Adrenal gland (tissue), 5 donors: ENCODE measurements at regions not wholly inside any gene's neighbourhood (a gene's known extent, or its start where the extent isn't known, plus 50 kb on each side); places are given as distances from the start of the nearest gene placed in this dataset.

Source experiments
- CTCF ChIP-seq, 6 experiments: fragments of 450-650 bp in 4 of 6; fragments of 200-600 bp in 2 of 6; sonication (generic) in 1 of 6; IDR thresholded peaks; 1 replicate in 5 of 6; 2 replicates in 1 of 6; pipeline versions ENCODE4 v1.5.1 to v1.8.0; 2016 to 2021; ENCODE audit warnings: antibody characterized with exemption in 6 of 6, mild to moderate bottlenecking in 2 of 6, moderate library complexity in 1 of 6
- POLR2A ChIP-seq, 2 donors: fragments of 450-650 bp; IDR thresholded peaks; one replicate each; pipeline ENCODE4 v1.6.1; 2017; ENCODE audit warnings: antibody characterized with exemption in 2 of 2, mild to moderate bottlenecking in 2 of 2, moderate library complexity in 1 of 2
- donor health status: DM: no; HTN: no; CAD: no.

DNA sequence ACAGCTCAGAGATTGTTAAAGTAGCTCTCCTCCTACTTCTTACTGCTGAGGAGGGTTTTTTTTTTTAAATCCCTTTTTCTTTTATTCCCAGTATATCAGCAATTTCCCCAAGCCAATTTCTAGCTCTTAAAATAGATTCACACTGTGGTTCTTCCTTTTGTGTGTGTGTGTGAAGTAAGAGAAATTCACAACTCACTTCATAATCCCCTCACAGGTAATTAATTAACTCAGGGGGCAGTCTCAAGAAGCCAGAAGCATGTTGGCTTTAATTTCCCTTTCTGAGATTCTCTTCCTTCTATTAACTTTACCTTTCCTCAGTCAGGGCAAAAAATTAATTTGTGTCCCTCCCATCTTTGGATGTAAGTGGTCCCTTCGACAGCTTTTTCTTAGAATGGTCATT, 71.0 kb upstream of the HMHB1 start:
- TF ChIP-seq CTCF (IDR thresholded peaks at IDR 0.05) (no peak), POLR2A (IDR thresholded peaks at IDR 0.05) (no peak)
